HG02610 (cell line): ENCODE measurements at regions not wholly inside any gene's neighbourhood (a gene's known extent, or its start where the extent isn't known, plus 50 kb on each side); places are given as distances from the start of the nearest gene placed in this dataset.
"Not testable (repeated sequence)": the region's sequence is repeated elsewhere in the genome, so short reads cannot be mapped to it uniquely, and the experiment has no call there.

Experiments used
- ATAC-seq: cut with Tn5 transposase; IDR thresholded peaks from one replicate; pipeline ENCODE4 v1.9.1; 2021; ENCODE audit warnings: mild to moderate bottlenecking, moderate library complexity; ENCODE audit not compliant: unreplicated experiment

- no peak for ATAC-seq
Measured at GRCh38 chr21:15119486-15119885, 54.7 kb upstream of the NRIP1 start.

GRCh38 chr21:15121097-15121654, 56.4 kb upstream of the NRIP1 start:
- ATAC-seq = no peak

- no peak for ATAC-seq
Measured at GRCh38 chr21:15121655-15122120, 56.9 kb upstream of the NRIP1 start.

- no peak for ATAC-seq
Measured at GRCh38 chr21:15122241-15122640, 57.4 kb upstream of the NRIP1 start.

- no peak for ATAC-seq
Measured at GRCh38 chr21:15124731-15125130, 59.9 kb upstream of the NRIP1 start.

- ATAC-seq = no peak
Measured at GRCh38 chr21:15126948-15127347, 62.1 kb upstream of the NRIP1 start.

GRCh38 chr21:15127437-15127836, 62.6 kb upstream of the NRIP1 start:
- ATAC-seq = no peak

GRCh38 chr21:15128267-15128666, 63.5 kb upstream of the NRIP1 start:
- ATAC-seq = no peak

GRCh38 chr21:15128714-15129113, 63.9 kb upstream of the NRIP1 start:
- not testable (repeated sequence) for ATAC-seq

GRCh38 chr21:15130326-15130725, 65.5 kb upstream of the NRIP1 start:
- no peak for ATAC-seq

- no peak for ATAC-seq
Measured at GRCh38 chr21:15130751-15131150, 66.0 kb upstream of the NRIP1 start.

- no peak for ATAC-seq
Measured at GRCh38 chr21:15132781-15133180, 68.0 kb upstream of the NRIP1 start.

- no peak for ATAC-seq
Measured at GRCh38 chr21:15134701-15135470, 70.1 kb upstream of the NRIP1 start.

GRCh38 chr21:15135867-15136629, 71.2 kb upstream of the NRIP1 start:
- no peak for ATAC-seq

- no peak for ATAC-seq
Measured at GRCh38 chr21:15138490-15138889, 73.7 kb upstream of the NRIP1 start.

- ATAC-seq = no peak
Measured at GRCh38 chr21:15139898-15140297, 75.1 kb upstream of the NRIP1 start.

- ATAC-seq = no peak
Measured at GRCh38 chr21:15140321-15141019, 75.7 kb upstream of the NRIP1 start.

- no peak for ATAC-seq
Measured at GRCh38 chr21:15141261-15141970, 76.6 kb upstream of the NRIP1 start.

- ATAC-seq = no peak
Measured at GRCh38 chr21:15144026-15144425, 79.2 kb upstream of the NRIP1 start.

GRCh38 chr21:15148437-15148836, 83.6 kb upstream of the NRIP1 start:
- no peak for ATAC-seq
